ENCODE measurements at regions not wholly inside any gene's neighbourhood (a gene's known extent, or its start where the extent isn't known, plus 50 kb on each side); places are given as distances from the start of the nearest gene placed in this dataset.
"Not testable (repeated sequence)": the region's sequence is repeated elsewhere in the genome, so short reads cannot be mapped to it uniquely, and the experiment has no call there.

DNA sequence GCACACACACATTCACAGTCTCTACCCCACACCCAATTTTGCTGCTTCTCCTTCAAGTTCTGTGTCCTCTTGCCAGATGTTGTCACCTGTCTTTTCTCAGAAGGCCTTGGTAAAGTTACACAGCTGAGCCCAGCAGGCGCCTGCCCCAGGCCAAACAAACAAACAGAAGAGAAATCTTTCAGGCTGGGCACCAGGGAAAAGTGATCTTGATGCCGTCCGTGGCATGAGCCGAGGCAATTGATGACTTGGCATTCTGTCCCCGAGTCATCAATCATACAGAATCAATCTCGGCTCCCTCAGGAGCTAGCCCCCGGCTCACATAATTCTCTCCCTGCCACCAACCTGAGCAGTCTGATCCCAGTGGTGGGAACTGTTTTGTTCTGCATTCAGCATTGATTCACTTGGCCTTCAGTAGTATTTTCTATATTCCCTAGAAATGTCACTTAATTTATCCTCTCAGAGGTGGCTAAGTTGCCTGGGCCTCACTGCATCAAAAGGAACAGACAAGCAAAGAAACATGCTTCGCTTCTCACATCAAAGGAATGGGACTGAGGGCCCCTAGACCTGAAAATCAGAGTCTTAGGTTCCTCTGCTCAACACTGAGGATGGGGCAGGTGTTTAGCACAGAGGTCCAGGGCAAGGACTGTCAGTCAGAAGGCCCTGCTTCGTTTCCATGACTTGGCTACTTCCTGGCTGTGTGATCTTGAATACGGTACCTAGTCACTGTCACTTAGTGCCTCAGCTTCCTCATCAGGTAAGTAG, 278.8 kb upstream of the CELF4 start:
- Histone ChIP-seq H3K27me3 (ENCODE audit: insufficient read depth, low read length) (no peaks in the 10 kb centered on the region), H3K9ac (ENCODE audit: low read length) (no peak overlapping the region), H3K79me2 (ENCODE audit: insufficient read depth, low read length) (no peaks in the 10 kb centered on the region), H3K27ac (ENCODE audit: low read depth, low read length, poor library complexity, severe bottlenecking) (no peak overlapping the region), H3F3A (ENCODE audit: insufficient read depth, low read length) (no peaks in the 10 kb centered on the region), H3K9me2 (ENCODE audit: low read depth, low read length) (no peaks in the 10 kb centered on the region), H3K4me3 (ENCODE audit: low read depth, low read length, poor library complexity, severe bottlenecking) (no peak overlapping the region), H3K4me2 (ENCODE audit: low read length) (no peak overlapping the region), H4K20me1 (ENCODE audit: insufficient read depth, low read length) (no peaks in the 10 kb centered on the region), H3K4me1 (ENCODE audit: insufficient read depth, low read length, severe bottlenecking) (no peaks in the 10 kb centered on the region), H2AFZ (ENCODE audit: low read length) (no peak overlapping the region), H3K9me3 (ENCODE audit: low read length) (no peaks in the 10 kb centered on the region), H3K36me3 (ENCODE audit: insufficient read depth, low read length) (no peaks in the 10 kb centered on the region)
- TF ChIP-seq EZH2 (IDR thresholded peaks at IDR 0.05; ENCODE audit: borderline replicate concordance, low read length): no peak
- TF ChIP-seq, protein P1, sequence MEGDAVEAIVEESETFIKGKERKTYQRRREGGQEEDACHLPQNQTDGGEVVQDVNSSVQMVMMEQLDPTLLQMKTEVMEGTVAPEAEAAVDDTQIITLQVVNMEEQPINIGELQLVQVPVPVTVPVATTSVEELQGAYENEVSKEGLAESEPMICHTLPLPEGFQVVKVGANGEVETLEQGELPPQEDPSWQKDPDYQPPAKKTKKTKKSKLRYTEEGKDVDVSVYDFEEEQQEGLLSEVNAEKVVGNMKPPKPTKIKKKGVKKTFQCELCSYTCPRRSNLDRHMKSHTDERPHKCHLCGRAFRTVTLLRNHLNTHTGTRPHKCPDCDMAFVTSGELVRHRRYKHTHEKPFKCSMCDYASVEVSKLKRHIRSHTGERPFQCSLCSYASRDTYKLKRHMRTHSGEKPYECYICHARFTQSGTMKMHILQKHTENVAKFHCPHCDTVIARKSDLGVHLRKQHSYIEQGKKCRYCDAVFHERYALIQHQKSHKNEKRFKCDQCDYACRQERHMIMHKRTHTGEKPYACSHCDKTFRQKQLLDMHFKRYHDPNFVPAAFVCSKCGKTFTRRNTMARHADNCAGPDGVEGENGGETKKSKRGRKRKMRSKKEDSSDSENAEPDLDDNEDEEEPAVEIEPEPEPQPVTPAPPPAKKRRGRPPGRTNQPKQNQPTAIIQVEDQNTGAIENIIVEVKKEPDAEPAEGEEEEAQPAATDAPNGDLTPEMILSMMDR (IDR thresholded peaks at IDR 0.05; ENCODE audit: low read length): no peak

GRCh38 chr18:37838083-37838482, 272.5 kb upstream of the CELF4 start:
- Histone ChIP-seq H3K9ac (ENCODE audit: low read length) (no peak overlapping the region), H3K9me3 (ENCODE audit: low read length) (no peaks in the 10 kb centered on the region), H3K36me3 (ENCODE audit: insufficient read depth, low read length) (no peaks in the 10 kb centered on the region), H3F3A (ENCODE audit: insufficient read depth, low read length) (no peaks in the 10 kb centered on the region), H3K27ac (ENCODE audit: low read depth, low read length, poor library complexity, severe bottlenecking) (no peak overlapping the region), H3K4me2 (ENCODE audit: low read length) (no peak overlapping the region), H3K27me3 (ENCODE audit: insufficient read depth, low read length) (no peaks in the 10 kb centered on the region), H3K79me2 (ENCODE audit: insufficient read depth, low read length) (no peaks in the 10 kb centered on the region), H3K4me3 (ENCODE audit: low read depth, low read length, poor library complexity, severe bottlenecking) (no peak overlapping the region), H4K20me1 (ENCODE audit: insufficient read depth, low read length) (no peaks in the 10 kb centered on the region), H3K4me1 (ENCODE audit: insufficient read depth, low read length, severe bottlenecking) (no peaks in the 10 kb centered on the region), H3K9me2 (ENCODE audit: low read depth, low read length) (no peaks in the 10 kb centered on the region), H2AFZ (ENCODE audit: low read length) (no peak overlapping the region)
- TF ChIP-seq EZH2 (IDR thresholded peaks at IDR 0.05; ENCODE audit: borderline replicate concordance, low read length): no peak
- TF ChIP-seq, protein P1 (IDR thresholded peaks at IDR 0.05; ENCODE audit: low read length): no peak

DNA sequence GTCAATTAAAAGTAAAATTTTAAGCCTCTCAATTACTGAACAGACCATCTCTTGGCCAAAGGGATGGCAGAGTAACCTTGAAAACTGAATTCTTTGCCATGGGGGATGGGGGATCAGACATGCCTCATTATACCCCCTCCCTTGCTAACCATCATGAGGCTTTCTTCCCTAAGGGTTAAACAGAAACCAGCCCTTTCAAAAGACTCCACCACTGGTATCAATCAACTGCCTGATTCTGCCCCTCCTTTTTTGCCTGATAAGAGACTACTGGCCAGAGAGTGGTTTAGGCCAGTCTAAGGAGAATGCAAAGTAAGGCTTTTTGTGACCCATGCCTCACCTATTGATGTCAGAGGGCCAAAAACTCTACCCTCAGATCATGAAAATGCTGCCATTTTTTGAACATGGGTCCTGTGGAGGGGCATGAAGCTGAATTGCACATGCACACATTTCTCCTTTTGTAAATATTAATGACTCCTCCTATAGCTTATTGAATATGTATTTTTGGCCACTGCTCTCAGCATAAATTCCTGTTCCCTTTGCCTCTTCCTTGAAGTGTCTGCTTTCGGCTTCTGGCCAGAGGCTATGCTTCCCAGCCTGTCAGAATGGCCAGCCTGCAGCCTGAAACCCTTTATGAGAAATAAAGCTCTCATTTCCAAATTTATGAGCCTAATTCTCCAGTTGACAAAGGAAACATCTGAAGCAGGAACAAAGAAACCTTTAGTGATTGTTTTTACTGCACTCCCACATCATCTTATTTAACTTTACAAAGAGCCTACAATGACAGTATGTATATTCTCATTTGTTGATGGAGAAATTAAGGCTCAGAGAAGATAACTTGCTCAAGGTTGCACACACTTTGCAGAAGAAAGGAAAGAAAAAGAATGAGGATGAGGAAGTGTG, 270.7 kb upstream of the CELF4 start:
- no peak overlapping the region for H3K9ac ChIP-seq (ENCODE audit: low read length)
- no peaks in the 10 kb centered on the region for H3K27me3 ChIP-seq (ENCODE audit: insufficient read depth, low read length)
- H4K20me1 ChIP-seq (ENCODE audit: insufficient read depth, low read length): no peaks in the 10 kb centered on the region
- H3F3A ChIP-seq (ENCODE audit: insufficient read depth, low read length): no peaks in the 10 kb centered on the region
- no peak overlapping the region for H3K27ac ChIP-seq (ENCODE audit: low read depth, low read length, poor library complexity, severe bottlenecking)
- no peaks in the 10 kb centered on the region for H3K4me1 ChIP-seq (ENCODE audit: insufficient read depth, low read length, severe bottlenecking)
- H3K36me3 ChIP-seq (ENCODE audit: insufficient read depth, low read length): no peaks in the 10 kb centered on the region
- no peak overlapping the region for H3K4me2 ChIP-seq (ENCODE audit: low read length)
- no peak overlapping the region for H2AFZ ChIP-seq (ENCODE audit: low read length)
- H3K9me2 ChIP-seq (ENCODE audit: low read depth, low read length): no peaks in the 10 kb centered on the region
- TF ChIP-seq, protein P1 (IDR thresholded peaks at IDR 0.05; ENCODE audit: low read length): no peak
- no peak for TF ChIP-seq EZH2 (IDR thresholded peaks at IDR 0.05; ENCODE audit: borderline replicate concordance, low read length)
- no peak overlapping the region for H3K4me3 ChIP-seq (ENCODE audit: low read depth, low read length, poor library complexity, severe bottlenecking)
- H3K9me3 ChIP-seq (ENCODE audit: low read length): no peaks in the 10 kb centered on the region
- H3K79me2 ChIP-seq (ENCODE audit: insufficient read depth, low read length): no peaks in the 10 kb centered on the region

DNA sequence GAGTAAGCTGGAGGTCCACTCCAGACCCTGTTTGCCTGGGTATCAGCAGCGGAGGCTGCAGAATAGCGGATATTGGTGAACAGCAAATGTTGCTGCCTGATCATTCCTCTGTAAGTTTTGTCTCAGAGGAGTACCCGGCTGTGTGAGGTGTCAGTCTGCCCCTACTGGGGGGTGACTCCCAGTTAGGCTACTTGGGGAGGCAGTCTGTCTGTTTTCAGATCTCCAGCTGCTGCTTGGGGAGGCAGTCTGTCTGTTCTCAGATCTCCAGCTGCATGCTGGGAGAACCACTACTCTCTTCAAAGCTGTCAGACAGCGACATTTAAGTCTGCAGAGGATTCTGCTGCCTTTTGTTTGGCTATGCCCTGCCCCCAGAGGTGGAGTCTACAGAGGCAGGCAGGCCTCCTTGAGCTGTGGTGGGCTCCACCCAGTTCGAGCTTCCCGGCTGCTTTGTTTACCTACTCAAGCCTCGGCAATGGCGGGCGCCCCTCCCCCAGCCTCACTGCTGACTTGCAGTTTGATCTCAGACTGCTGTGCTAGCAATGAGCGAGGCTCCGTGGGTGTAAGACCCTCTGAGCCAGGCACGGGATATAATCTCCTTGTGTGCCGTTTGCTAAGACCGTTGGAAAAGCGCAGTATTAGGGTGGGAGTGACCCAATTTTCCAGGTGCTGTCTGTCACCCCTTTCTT, 266.6 kb upstream of the CELF4 start:
- H4K20me1 ChIP-seq (ENCODE audit: insufficient read depth, low read length); H3K79me2 ChIP-seq (ENCODE audit: insufficient read depth, low read length); H3K27ac ChIP-seq (ENCODE audit: low read depth, low read length, poor library complexity, severe bottlenecking); H3F3A ChIP-seq (ENCODE audit: insufficient read depth, low read length); H3K9me2 ChIP-seq (ENCODE audit: low read depth, low read length); H3K4me3 ChIP-seq (ENCODE audit: low read depth, low read length, poor library complexity, severe bottlenecking); H3K27me3 ChIP-seq (ENCODE audit: insufficient read depth, low read length); H3K36me3 ChIP-seq (ENCODE audit: insufficient read depth, low read length); H3K4me1 ChIP-seq (ENCODE audit: insufficient read depth, low read length, severe bottlenecking); H3K9me3 ChIP-seq (ENCODE audit: low read length); H3K4me2 ChIP-seq (ENCODE audit: low read length); H2AFZ ChIP-seq (ENCODE audit: low read length); H3K9ac ChIP-seq (ENCODE audit: low read length): not testable (repeated sequence)
